Upper lobe of left lung (tissue), 6 donors: ENCODE measurements at regions not wholly inside any gene's neighbourhood (a gene's known extent, or its start where the extent isn't known, plus 50 kb on each side); places are given as distances from the start of the nearest gene placed in this dataset.

ENCODE experiments used
- ATAC-seq, 2 donors: fragments of 200-7000 bp; cut with Tn5 transposase; one replicate each; pipeline ENCODE4 v1.9.1; 2022; ENCODE audit warnings: mild to moderate bottlenecking in 2 of 2, moderate library complexity in 2 of 2; ENCODE audit not compliant: low FRiP score in 2 of 2
- DNase-seq, 2 donors: peaks; one replicate each; pipeline ENCODE4 v3.0.0-alpha.2; 2019 to 2020
- H3K27ac ChIP-seq, 4 donors: fragments of 200-600 bp; sonication (generic); one replicate each; pipeline ENCODE4 v1.5.1; 2016 to 2019
- H3K27me3 ChIP-seq, 4 donors: fragments of 200-600 bp; sonication (generic); one replicate each; pipeline ENCODE4 v1.5.1; 2017 to 2019
- H3K36me3 ChIP-seq, 4 donors: fragments of 200-600 bp; sonication (generic); one replicate each; pipeline ENCODE4 v1.5.1; 2016 to 2019
- H3K4me1 ChIP-seq, 4 donors: fragments of 200-600 bp; sonication (generic); one replicate each; pipeline ENCODE4 v1.5.1; 2018 to 2019
- H3K4me3 ChIP-seq, 4 donors: fragments of 200-600 bp; sonication (generic); one replicate each; pipeline ENCODE4 v1.5.1; 2017 to 2019; ENCODE audit warnings: mild to moderate bottlenecking in 2 of 4, moderate library complexity in 1 of 4
- H3K9me3 ChIP-seq, 4 donors: fragments of 200-600 bp; sonication (generic); one replicate each; pipeline ENCODE4 v1.5.1; 2018 to 2019
- EP300 ChIP-seq, 4 donors: sonication (generic); formaldehyde crosslinking; IDR thresholded peaks; one replicate each; pipeline ENCODE4 v1.5.1; 2017; ENCODE audit warnings: antibody characterized with exemption in 4 of 4, control low read depth in 2 of 4
- POLR2A ChIP-seq, 4 donors: fragments of 450-650 bp; IDR thresholded peaks; one replicate each; pipeline ENCODE4 v1.5.1; 2016 to 2017; ENCODE audit warnings: antibody characterized with exemption in 4 of 4, mild to moderate bottlenecking in 2 of 4
- POLR2AphosphoS5 ChIP-seq, 2 donors: sonication (generic); formaldehyde crosslinking; IDR thresholded peaks; one replicate each; pipeline ENCODE4 v1.5.1; 2017; ENCODE audit warnings: antibody characterized with exemption in 2 of 2
- WGBS, 2 donors: methylation state at CpG; one replicate each; pipeline ENCODE4 v1.1.5; 2017 to 2018; 5-methylcytosine and 5-hydroxymethylcytosine counted together
- TF ChIP-seq, protein P1 (sequence below), 6 experiments: fragments of 450-650 bp in 4 of 6; fragments of 200-600 bp in 2 of 6; sonication (generic) in 2 of 6; IDR thresholded peaks; one replicate each; pipeline ENCODE4 v1.5.1; 2016 to 2019; ENCODE audit warnings: antibody characterized with exemption in 6 of 6
- donor health status: DM: no; HTN: no; CAD: no; lungs with moderate emphysema.
- donor health status: DM: no; HTN: yes; CAD: no; lungs with severe emphysema.

DNA sequence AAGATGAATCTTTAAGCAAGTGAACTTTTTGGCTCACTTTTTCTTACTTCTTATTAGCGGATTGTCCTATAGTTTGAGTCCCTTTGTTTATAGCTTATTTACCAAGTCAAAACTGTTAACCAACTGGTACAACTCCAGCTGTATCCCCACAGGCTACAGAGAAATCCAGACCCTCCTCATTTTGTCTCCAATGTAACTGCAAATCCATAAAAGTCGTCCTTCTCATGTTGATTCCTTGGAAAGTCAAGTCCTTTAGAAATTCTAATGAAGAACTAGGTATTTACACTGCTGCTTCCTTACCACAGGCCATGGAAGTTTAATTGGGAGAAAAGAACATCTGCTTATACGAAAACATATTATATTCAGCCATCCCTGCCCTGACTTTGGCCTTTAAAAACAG, 729.1 kb upstream of the NRSN1 start:
- Histone ChIP-seq H3K4me3 (no peak overlapping the region), H3K27ac (no peak overlapping the region), H3K9me3 (no peaks in the 10 kb centered on the region), H3K36me3 (no peaks in the 10 kb centered on the region), H3K4me1 (no peaks in the 10 kb centered on the region), H3K27me3 (no peaks in the 10 kb centered on the region)
- DNase-seq (no peak), ATAC-seq (no peak)
- WGBS, 2 donors = 84 to 88% methylated on average over 3 of the region's 3 CpGs
- TF ChIP-seq, protein P1, sequence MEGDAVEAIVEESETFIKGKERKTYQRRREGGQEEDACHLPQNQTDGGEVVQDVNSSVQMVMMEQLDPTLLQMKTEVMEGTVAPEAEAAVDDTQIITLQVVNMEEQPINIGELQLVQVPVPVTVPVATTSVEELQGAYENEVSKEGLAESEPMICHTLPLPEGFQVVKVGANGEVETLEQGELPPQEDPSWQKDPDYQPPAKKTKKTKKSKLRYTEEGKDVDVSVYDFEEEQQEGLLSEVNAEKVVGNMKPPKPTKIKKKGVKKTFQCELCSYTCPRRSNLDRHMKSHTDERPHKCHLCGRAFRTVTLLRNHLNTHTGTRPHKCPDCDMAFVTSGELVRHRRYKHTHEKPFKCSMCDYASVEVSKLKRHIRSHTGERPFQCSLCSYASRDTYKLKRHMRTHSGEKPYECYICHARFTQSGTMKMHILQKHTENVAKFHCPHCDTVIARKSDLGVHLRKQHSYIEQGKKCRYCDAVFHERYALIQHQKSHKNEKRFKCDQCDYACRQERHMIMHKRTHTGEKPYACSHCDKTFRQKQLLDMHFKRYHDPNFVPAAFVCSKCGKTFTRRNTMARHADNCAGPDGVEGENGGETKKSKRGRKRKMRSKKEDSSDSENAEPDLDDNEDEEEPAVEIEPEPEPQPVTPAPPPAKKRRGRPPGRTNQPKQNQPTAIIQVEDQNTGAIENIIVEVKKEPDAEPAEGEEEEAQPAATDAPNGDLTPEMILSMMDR (IDR thresholded peaks at IDR 0.05) = no peak
- TF ChIP-seq POLR2AphosphoS5 (IDR thresholded peaks at IDR 0.05) = no peak
- TF ChIP-seq EP300 (IDR thresholded peaks at IDR 0.05) = no peak
- TF ChIP-seq POLR2A (IDR thresholded peaks at IDR 0.05) = no peak

DNA sequence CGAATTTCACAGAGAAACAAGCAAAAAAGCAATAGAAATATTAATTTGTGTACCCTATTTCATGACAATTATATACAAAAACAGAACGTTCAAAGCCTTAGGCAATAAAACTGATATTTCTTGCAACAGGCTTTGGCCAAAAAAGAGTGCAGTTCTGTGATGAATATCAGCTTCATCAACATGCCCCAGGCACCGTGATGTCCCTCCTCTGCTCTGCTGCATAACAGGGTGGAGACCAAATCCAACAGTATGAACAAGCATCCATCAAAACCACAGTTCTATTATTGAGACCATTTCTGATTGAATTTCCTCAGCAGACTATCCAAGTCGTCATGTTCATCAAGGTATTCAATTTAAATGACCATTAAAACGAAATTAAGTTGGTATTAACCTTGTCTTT, 722.6 kb upstream of the NRSN1 start:
- ATAC-seq = no peak
- Histone ChIP-seq H3K4me1 (no peaks in the 10 kb centered on the region), H3K4me3 (no peak overlapping the region), H3K9me3 (no peaks in the 10 kb centered on the region), H3K27ac (no peak overlapping the region), H3K27me3 (no peaks in the 10 kb centered on the region), H3K36me3 (no peaks in the 10 kb centered on the region)
- WGBS, 2 donors = 72 to 77% methylated on average over 5 of the region's 5 CpGs
- TF ChIP-seq, protein P1 (IDR thresholded peaks at IDR 0.05) = no peak
- DNase-seq = no peak

DNA sequence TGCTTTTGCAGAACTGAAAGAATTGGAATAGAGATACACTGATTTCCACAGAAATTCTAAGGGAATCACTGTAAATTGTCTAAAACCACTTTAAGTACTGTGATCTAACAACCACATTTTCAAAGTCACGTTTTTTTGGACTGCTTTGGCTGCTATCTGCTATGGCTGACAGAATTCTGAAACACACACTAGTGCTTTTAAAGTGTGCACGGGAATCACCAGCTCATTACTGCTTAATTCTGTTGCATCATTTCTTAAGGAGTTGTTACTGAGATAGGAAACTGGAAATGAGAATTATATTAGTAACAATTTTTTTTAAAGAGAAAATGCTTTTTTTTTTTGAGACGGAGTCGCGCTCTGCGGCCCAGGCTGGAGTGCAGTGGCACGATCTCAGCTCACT, 716.5 kb upstream of the NRSN1 start:
- 58% methylated on average over 7 of the region's 7 CpGs for WGBS, 2 donors
- no peak for ATAC-seq
- TF ChIP-seq POLR2AphosphoS5 (IDR thresholded peaks at IDR 0.05) = no peak
- no peak for TF ChIP-seq EP300 (IDR thresholded peaks at IDR 0.05)
- TF ChIP-seq POLR2A (IDR thresholded peaks at IDR 0.05) = no peak
- TF ChIP-seq, protein P1 (IDR thresholded peaks at IDR 0.05) = no peak

DNA sequence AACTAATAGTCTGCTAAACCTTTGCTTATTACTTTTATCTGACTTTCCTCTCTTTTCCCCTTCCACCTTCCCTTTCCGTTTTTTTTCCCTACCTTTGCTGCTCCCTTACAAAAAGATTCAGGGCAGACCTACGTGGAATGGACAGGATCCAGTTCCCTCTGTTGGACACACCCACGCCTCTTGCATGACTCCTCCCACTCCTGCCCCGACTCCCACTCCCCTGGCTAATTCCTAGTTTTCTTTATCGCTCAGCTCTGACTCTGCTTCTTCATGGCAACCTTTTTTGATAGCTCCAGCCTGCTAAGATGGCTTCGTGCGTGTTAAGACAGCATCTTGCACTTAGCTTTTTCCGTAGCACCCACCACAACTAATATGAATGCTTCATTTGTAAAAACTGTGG, 715.6 kb upstream of the NRSN1 start:
- no peak for TF ChIP-seq EP300 (IDR thresholded peaks at IDR 0.05)
- TF ChIP-seq POLR2A (IDR thresholded peaks at IDR 0.05) = no peak
- TF ChIP-seq, protein P1 (IDR thresholded peaks at IDR 0.05) = no peak
- no peak for TF ChIP-seq POLR2AphosphoS5 (IDR thresholded peaks at IDR 0.05)
- WGBS, 2 donors = 91 to 95% methylated on average over 8 of the region's 8 CpGs
- Histone ChIP-seq H3K27me3 (no peaks in the 10 kb centered on the region), H3K4me3 (no peak overlapping the region), H3K36me3 (no peaks in the 10 kb centered on the region), H3K4me1 (peaks cover 0 to 5% (median 0%) of the 10 kb centered on the region in 4 donors), H3K9me3 (no peaks in the 10 kb centered on the region), H3K27ac (no peak overlapping the region)
- ATAC-seq (no peak), DNase-seq (no peak)

More for the DNA sequence above, 716.5 kb upstream of the NRSN1 start:
- Histone ChIP-seq H3K27me3 (no peaks in the 10 kb centered on the region), H3K4me1 (peaks cover 0 to 5% (median 0%) of the 10 kb centered on the region in 4 donors), H3K27ac (no peak overlapping the region), H3K9me3 (no peaks in the 10 kb centered on the region), H3K36me3 (no peaks in the 10 kb centered on the region), H3K4me3 (no peak overlapping the region)
- DNase-seq = no peak

DNA sequence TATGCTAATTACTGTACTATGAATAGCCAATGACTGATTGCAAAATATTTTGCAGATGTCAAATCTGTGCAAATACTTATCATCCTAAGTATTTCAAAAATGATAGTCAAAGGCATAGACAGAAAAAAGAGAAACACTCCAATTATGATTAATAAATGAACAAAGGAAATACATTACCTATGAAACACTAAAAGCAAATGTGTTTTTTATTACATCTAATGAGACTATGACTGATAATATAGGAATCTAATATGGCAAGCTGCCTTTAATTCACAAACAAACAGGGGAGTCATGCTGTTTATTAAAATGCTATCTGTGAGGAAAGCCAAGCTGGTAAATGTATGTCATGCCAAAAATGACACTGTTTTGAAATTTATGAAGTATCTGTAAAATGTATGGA, 713.2 kb upstream of the NRSN1 start:
- H3K27me3 ChIP-seq = no peaks in the 10 kb centered on the region
- no peaks in the 10 kb centered on the region for H3K36me3 ChIP-seq
- H3K27ac ChIP-seq = no peak overlapping the region
- H3K4me1 ChIP-seq = peaks cover 0 to 5% (median 0%) of the 10 kb centered on the region in 4 donors
- DNase-seq = no peak
- TF ChIP-seq EP300 (IDR thresholded peaks at IDR 0.05) (no peak), POLR2AphosphoS5 (IDR thresholded peaks at IDR 0.05) (no peak), POLR2A (IDR thresholded peaks at IDR 0.05) (no peak)
- TF ChIP-seq, protein P1 (IDR thresholded peaks at IDR 0.05) = no peak
- no peak for ATAC-seq
- no peaks in the 10 kb centered on the region for H3K9me3 ChIP-seq
- no peak overlapping the region for H3K4me3 ChIP-seq
